Activated naive CD8-positive, alpha-beta T cell treated with anti-CD3 and anti-CD28 coated beads for 36 hours (primary cell): ENCODE measurements at regions not wholly inside any gene's neighbourhood (a gene's known extent, or its start where the extent isn't known, plus 50 kb on each side); places are given as distances from the start of the nearest gene placed in this dataset.

ENCODE experiments used
- DNase-seq: peaks from one replicate; pipeline ENCODE4 v3.0.0; 2021
- H3K27ac Mint-ChIP-seq: one replicate; pipeline ENCODE4 v1.8.0; 2022; ENCODE audit warnings: mild to moderate bottlenecking, moderate library complexity, mixed read lengths
- H3K27me3 Mint-ChIP-seq: one replicate; pipeline ENCODE4 v1.8.0; 2022; ENCODE audit warnings: mild to moderate bottlenecking, mixed read lengths
- H3K36me3 Mint-ChIP-seq: one replicate; pipeline ENCODE4 v1.8.0; 2021; ENCODE audit warnings: mild to moderate bottlenecking, mixed read lengths
- H3K4me1 Mint-ChIP-seq: one replicate; pipeline ENCODE4 v1.8.0; 2021; ENCODE audit warnings: mixed read lengths
- H3K4me3 Mint-ChIP-seq: one replicate; pipeline ENCODE4 v1.8.0; 2022; ENCODE audit warnings: mild to moderate bottlenecking, moderate library complexity, mixed read lengths
- H3K9me3 Mint-ChIP-seq: one replicate; pipeline ENCODE4 v1.8.0; 2022; ENCODE audit warnings: mixed read lengths

- Mint-ChIP-seq H3K27ac (no peak overlapping the region), H3K27me3 (no peaks in the 10 kb centered on the region), H3K36me3 (no peaks in the 10 kb centered on the region), H3K4me3 (no peak overlapping the region), H3K9me3 (no peaks in the 10 kb centered on the region), H3K4me1 (no peaks in the 10 kb centered on the region)
- DNase-seq: no peak
These were observed 82.8 kb upstream of the PDE4D start for GRCh38 chr5:59976342-59976741.

GRCh38 chr5:59972043-59972442 lies 78.5 kb upstream of the PDE4D start:
- H3K27me3 Mint-ChIP-seq: no peaks in the 10 kb centered on the region
- H3K27ac Mint-ChIP-seq: no peak overlapping the region
- H3K4me1 Mint-ChIP-seq: no peaks in the 10 kb centered on the region
- no peaks in the 10 kb centered on the region for H3K9me3 Mint-ChIP-seq
- H3K36me3 Mint-ChIP-seq: no peaks in the 10 kb centered on the region
- H3K4me3 Mint-ChIP-seq: no peak overlapping the region
- DNase-seq: no peak

GRCh38 chr5:59959330-59959729 lies 65.8 kb upstream of the PDE4D start:
- Mint-ChIP-seq H3K27me3 (no peaks in the 10 kb centered on the region), H3K27ac (no peak overlapping the region), H3K4me3 (no peak overlapping the region), H3K9me3 (no peaks in the 10 kb centered on the region), H3K4me1 (no peaks in the 10 kb centered on the region), H3K36me3 (no peaks in the 10 kb centered on the region)
- no peak for DNase-seq

GRCh38 chr5:59956130-59956783 lies 62.7 kb upstream of the PDE4D start:
- DNase-seq: no peak
- H3K4me3 Mint-ChIP-seq: no peak overlapping the region
- H3K9me3 Mint-ChIP-seq: no peaks in the 10 kb centered on the region
- no peaks in the 10 kb centered on the region for H3K36me3 Mint-ChIP-seq
- no peaks in the 10 kb centered on the region for H3K4me1 Mint-ChIP-seq
- no peak overlapping the region for H3K27ac Mint-ChIP-seq
- H3K27me3 Mint-ChIP-seq: no peaks in the 10 kb centered on the region

GRCh38 chr5:59955241-59955640 lies 61.7 kb upstream of the PDE4D start:
- no peak overlapping the region for H3K27ac Mint-ChIP-seq
- no peaks in the 10 kb centered on the region for H3K4me1 Mint-ChIP-seq
- H3K36me3 Mint-ChIP-seq: no peaks in the 10 kb centered on the region
- no peaks in the 10 kb centered on the region for H3K9me3 Mint-ChIP-seq
- no peak overlapping the region for H3K4me3 Mint-ChIP-seq
- DNase-seq: no peak
- no peaks in the 10 kb centered on the region for H3K27me3 Mint-ChIP-seq

- no peak for DNase-seq
- no peaks in the 10 kb centered on the region for H3K9me3 Mint-ChIP-seq
- H3K4me1 Mint-ChIP-seq: no peaks in the 10 kb centered on the region
- H3K4me3 Mint-ChIP-seq: no peak overlapping the region
- no peaks in the 10 kb centered on the region for H3K36me3 Mint-ChIP-seq
- peaks cover 6% of the 10 kb centered on the region for H3K27me3 Mint-ChIP-seq
- H3K27ac Mint-ChIP-seq: no peak overlapping the region
These were observed 50.1 kb upstream of the PDE4D start for GRCh38 chr5:59943452-59944113.
